PFSK-1 (cell line): ENCODE measurements at regions not wholly inside any gene's neighbourhood (a gene's known extent, or its start where the extent isn't known, plus 50 kb on each side); places are given as distances from the start of the nearest gene placed in this dataset.

Experiments used
- FOXP2 ChIP-seq: optimal IDR thresholded peaks from 2 replicates; pipeline ENCODE3; 2011; ENCODE audit warnings: borderline replicate concordance, control low read depth, inconsistent platforms; ENCODE audit not compliant: insufficient read depth; ENCODE audit errors: extremely low read length, extremely low read depth
- POLR2AphosphoS5 ChIP-seq: IDR thresholded peaks from 2 replicates; pipeline ENCODE4 v1.6.1; 2012; ENCODE audit warnings: low read depth, mild to moderate bottlenecking, control low read depth, low read length, moderate library complexity
- SIN3A ChIP-seq: IDR thresholded peaks from 2 replicates; pipeline ENCODE4 v1.6.1; 2012; ENCODE audit warnings: mild to moderate bottlenecking, low read length, moderate library complexity, borderline replicate concordance; ENCODE audit not compliant: insufficient read depth
- TAF1 ChIP-seq: IDR thresholded peaks from 2 replicates; pipeline ENCODE4 v1.6.1; 2012; ENCODE audit warnings: low read length, control low read depth, borderline replicate concordance; ENCODE audit not compliant: insufficient read depth
- TF ChIP-seq, protein P1 (sequence below), 2 experiments: IDR thresholded peaks; 2 replicates each; pipeline versions ENCODE4 v1.6.1 to v1.8.0; 2011 to 2012; ENCODE audit warnings: low read depth in 2 of 2, low read length in 2 of 2, control low read depth in 1 of 2, inconsistent platforms in 1 of 2, mild to moderate bottlenecking in 1 of 2, moderate library complexity in 1 of 2; ENCODE audit not compliant: insufficient read depth in 1 of 2

- no peak for TF ChIP-seq TAF1
- no peak for TF ChIP-seq POLR2AphosphoS5
- TF ChIP-seq, protein P1, sequence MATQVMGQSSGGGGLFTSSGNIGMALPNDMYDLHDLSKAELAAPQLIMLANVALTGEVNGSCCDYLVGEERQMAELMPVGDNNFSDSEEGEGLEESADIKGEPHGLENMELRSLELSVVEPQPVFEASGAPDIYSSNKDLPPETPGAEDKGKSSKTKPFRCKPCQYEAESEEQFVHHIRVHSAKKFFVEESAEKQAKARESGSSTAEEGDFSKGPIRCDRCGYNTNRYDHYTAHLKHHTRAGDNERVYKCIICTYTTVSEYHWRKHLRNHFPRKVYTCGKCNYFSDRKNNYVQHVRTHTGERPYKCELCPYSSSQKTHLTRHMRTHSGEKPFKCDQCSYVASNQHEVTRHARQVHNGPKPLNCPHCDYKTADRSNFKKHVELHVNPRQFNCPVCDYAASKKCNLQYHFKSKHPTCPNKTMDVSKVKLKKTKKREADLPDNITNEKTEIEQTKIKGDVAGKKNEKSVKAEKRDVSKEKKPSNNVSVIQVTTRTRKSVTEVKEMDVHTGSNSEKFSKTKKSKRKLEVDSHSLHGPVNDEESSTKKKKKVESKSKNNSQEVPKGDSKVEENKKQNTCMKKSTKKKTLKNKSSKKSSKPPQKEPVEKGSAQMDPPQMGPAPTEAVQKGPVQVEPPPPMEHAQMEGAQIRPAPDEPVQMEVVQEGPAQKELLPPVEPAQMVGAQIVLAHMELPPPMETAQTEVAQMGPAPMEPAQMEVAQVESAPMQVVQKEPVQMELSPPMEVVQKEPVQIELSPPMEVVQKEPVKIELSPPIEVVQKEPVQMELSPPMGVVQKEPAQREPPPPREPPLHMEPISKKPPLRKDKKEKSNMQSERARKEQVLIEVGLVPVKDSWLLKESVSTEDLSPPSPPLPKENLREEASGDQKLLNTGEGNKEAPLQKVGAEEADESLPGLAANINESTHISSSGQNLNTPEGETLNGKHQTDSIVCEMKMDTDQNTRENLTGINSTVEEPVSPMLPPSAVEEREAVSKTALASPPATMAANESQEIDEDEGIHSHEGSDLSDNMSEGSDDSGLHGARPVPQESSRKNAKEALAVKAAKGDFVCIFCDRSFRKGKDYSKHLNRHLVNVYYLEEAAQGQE (IDR thresholded peaks at IDR 0.05; ENCODE audit: insufficient read depth in 1 of 2, low read depth in 2 of 2, low read length in 2 of 2), result no peak
- no peak for TF ChIP-seq SIN3A
- no peak for TF ChIP-seq FOXP2
Measured at GRCh38 chr5:2177244-2177643, 294.5 kb upstream of the IRX4 start.
